IMR-90 (cell line): ENCODE measurements at regions not wholly inside any gene's neighbourhood (a gene's known extent, or its start where the extent isn't known, plus 50 kb on each side); places are given as distances from the start of the nearest gene placed in this dataset.

Experiments
- ATAC-seq: fragments of 200-7000 bp; cut with Tn5 transposase; 2 replicates; pipeline ENCODE4 v1.9.1; 2020; ENCODE audit warnings: low read depth, mild to moderate bottlenecking, moderate library complexity
- BruUV-seq: library from RNA; stranded (reverse); fragments of 400-500 nt; replicated peaks from 2 replicates; lab custom pipeline; 2021; lab: Mats Ljungman, UMichigan
- CTCF ChIA-PET: fragments of 300-600 bp; formaldehyde crosslinking; extraction: SDS; loops from one replicate; lab custom pipeline; 2021; ENCODE audit warnings: antibody characterized with exemption; lab: Yijun Ruan, JAX
- POLR2A ChIA-PET: fragments of 300-600 bp; sonication (Branson Sonifier 250); formaldehyde crosslinking; loops from one replicate; lab custom pipeline; 2022; ENCODE audit warnings: antibody characterized with exemption; ENCODE audit not compliant: unreplicated experiment; lab: Charles Lee
- DNase-seq: peaks from one replicate; pipeline ENCODE4 v3.0.0; 2013
- H2AFZ ChIP-seq: replicated peaks from 2 replicates; pipeline ENCODE3; 2013; ENCODE audit warnings: low read length, mild to moderate bottlenecking; ENCODE audit not compliant: poor library complexity
- H2AK5ac ChIP-seq: 2 replicates; pipeline ENCODE4 v1.6.1; 2013; ENCODE audit warnings: low read depth, low read length, inconsistent platforms
- H2AK9ac ChIP-seq: replicated peaks from 2 replicates; pipeline ENCODE3; 2013; ENCODE audit warnings: mild to moderate bottlenecking, low read depth, low read length, moderate library complexity; ENCODE audit not compliant: poor library complexity
- H2BK120ac ChIP-seq: 2 replicates; pipeline ENCODE4 v1.6.1; 2013; ENCODE audit warnings: low read depth, low read length, inconsistent platforms
- H2BK15ac ChIP-seq: 3 replicates; pipeline ENCODE4 v1.6.1; 2013; ENCODE audit warnings: low read depth, low read length, inconsistent platforms
- H2BK20ac ChIP-seq: 2 replicates; pipeline ENCODE4 v1.6.1; 2013; ENCODE audit warnings: low read depth, mild to moderate bottlenecking, inconsistent platforms, low read length, moderate library complexity
- H2BK5ac ChIP-seq: 2 replicates; pipeline ENCODE4 v1.6.1; 2013; ENCODE audit warnings: mild to moderate bottlenecking, low read depth, low read length, inconsistent platforms; ENCODE audit not compliant: poor library complexity, severe bottlenecking
- H3K14ac ChIP-seq: replicated peaks from 2 replicates; pipeline ENCODE4 v1.6.1; 2013; ENCODE audit warnings: low read depth, low read length, inconsistent platforms
- H3K18ac ChIP-seq: 2 replicates; pipeline ENCODE4 v1.6.1; 2013; ENCODE audit warnings: low read depth, low read length, control low read depth
- H3K23ac ChIP-seq: 2 replicates; pipeline ENCODE4 v1.6.1; 2013; ENCODE audit warnings: low read depth, low read length, inconsistent platforms
- H3K27ac ChIP-seq: 2 replicates; pipeline ENCODE4 v1.5.1; 2013; ENCODE audit warnings: mild to moderate bottlenecking, control low read depth, low read length; ENCODE audit not compliant: insufficient read depth
- H3K27me3 ChIP-seq: 2 replicates; pipeline ENCODE4 v1.6.1; 2013; ENCODE audit warnings: low read length; ENCODE audit not compliant: control insufficient read depth, insufficient read depth
- H3K36me3 ChIP-seq: 2 replicates; pipeline ENCODE4 v1.6.1; 2013; ENCODE audit warnings: low read length, mixed read lengths; ENCODE audit not compliant: control insufficient read depth, insufficient read depth
- H3K4ac ChIP-seq: 2 replicates; pipeline ENCODE4 v1.6.1; 2013; ENCODE audit warnings: low read depth, low read length, inconsistent platforms
- H3K4me1 ChIP-seq: 2 replicates; pipeline ENCODE4 v1.6.1; 2013; ENCODE audit warnings: low read length, mixed read lengths; ENCODE audit not compliant: control insufficient read depth, insufficient read depth
- H3K4me2 ChIP-seq: 2 replicates; pipeline ENCODE4 v1.6.1; 2013; ENCODE audit warnings: low read depth, mild to moderate bottlenecking, control low read depth, low read length, moderate library complexity
- H3K4me3 ChIP-seq: 2 replicates; pipeline ENCODE4 v1.5.1; 2013; ENCODE audit warnings: low read depth, mild to moderate bottlenecking, control low read depth, low read length, moderate library complexity; ENCODE audit not compliant: insufficient read depth
- H3K56ac ChIP-seq: 2 replicates; pipeline ENCODE4 v1.6.1; 2013; ENCODE audit warnings: low read length, inconsistent platforms; ENCODE audit not compliant: insufficient read depth; ENCODE audit errors: extremely low read depth
- H3K79me1 ChIP-seq, 2 experiments: 2 replicates each; pipeline ENCODE4 v1.6.1; 2013; ENCODE audit warnings: low read length in 2 of 2, inconsistent platforms in 1 of 2, low read depth in 1 of 2
- H3K9ac ChIP-seq: 2 replicates; pipeline ENCODE4 v1.6.1; 2013; ENCODE audit warnings: low read depth, low read length, control low read depth
- H3K9me1 ChIP-seq: 2 replicates; pipeline ENCODE4 v1.6.1; 2013; ENCODE audit warnings: low read length, inconsistent platforms; ENCODE audit not compliant: insufficient read depth
- H3K9me3 ChIP-seq: 2 replicates; pipeline ENCODE4 v1.6.1; 2013; ENCODE audit warnings: low read length; ENCODE audit not compliant: control insufficient read depth, insufficient read depth
- H4K20me1 ChIP-seq: 2 replicates; pipeline ENCODE4 v1.6.1; 2013; ENCODE audit warnings: low read length, inconsistent platforms; ENCODE audit not compliant: insufficient read depth
- H4K5ac ChIP-seq: 2 replicates; pipeline ENCODE4 v1.6.1; 2013; ENCODE audit warnings: mild to moderate bottlenecking, low read depth, low read length, control low read depth
- H4K8ac ChIP-seq, 2 experiments: 2 replicates each; pipeline ENCODE4 v1.6.1; 2013; ENCODE audit warnings: low read depth in 2 of 2, low read length in 2 of 2, control low read depth in 1 of 2, inconsistent platforms in 1 of 2
- H4K91ac ChIP-seq: 2 replicates; pipeline ENCODE4 v1.6.1; 2013; ENCODE audit warnings: low read depth, low read length, inconsistent platforms; ENCODE audit not compliant: insufficient read depth
- BHLHE40 ChIP-seq: fragments of 150-350 bp; IDR thresholded peaks from 2 replicates; pipeline ENCODE4 v1.6.1; 2016; ENCODE audit warnings: mild to moderate bottlenecking, low read depth, low read length
- CEBPB ChIP-seq: IDR thresholded peaks from 2 replicates; pipeline ENCODE4 v1.6.1; 2012; ENCODE audit warnings: low read depth, low read length, improper control_type of control experiment
- CHD1 ChIP-seq: IDR thresholded peaks from 2 replicates; pipeline ENCODE4 v1.6.1; 2012; ENCODE audit warnings: low read depth, low read length, improper control_type of control experiment
- ELK1 ChIP-seq: fragments of 150-350 bp; IDR thresholded peaks from 2 replicates; pipeline ENCODE4 v1.6.1; 2016; ENCODE audit warnings: low read depth, mild to moderate bottlenecking, low read length, moderate library complexity, borderline replicate concordance
- NFE2L2 ChIP-seq: fragments of 150-350 bp; IDR thresholded peaks from 2 replicates; pipeline ENCODE4 v1.6.1; 2016; ENCODE audit warnings: low read depth, mild to moderate bottlenecking, low read length
- RAD21 ChIP-seq: IDR thresholded peaks from 2 replicates; pipeline ENCODE4 v1.6.1; 2012; ENCODE audit warnings: low read length, improper control_type of control experiment
- RCOR1 ChIP-seq: IDR thresholded peaks from 2 replicates; pipeline ENCODE4 v1.6.1; 2012; ENCODE audit warnings: mild to moderate bottlenecking, low read length, improper control_type of control experiment; ENCODE audit not compliant: insufficient replicate concordance
- RFX5 ChIP-seq: IDR thresholded peaks from 2 replicates; pipeline ENCODE4 v1.8.0; 2012; ENCODE audit warnings: low read depth, mild to moderate bottlenecking, low read length, moderate library complexity
- USF2 ChIP-seq: fragments of 150-350 bp; IDR thresholded peaks from 2 replicates; pipeline ENCODE4 v1.6.1; 2017; ENCODE audit warnings: mild to moderate bottlenecking, antibody characterized with exemption, low read length, low read depth
- WGBS, 2 experiments: methylation state at CpG; one replicate each; pipeline versions ENCODE4 v1.1.5 to v1.1.7; 2013; ENCODE audit warnings: missing lambda C conversion rate in 2 of 2; ENCODE audit not compliant: insufficient read length in 1 of 2; ENCODE audit errors: extremely low coverage in 2 of 2; 5-methylcytosine and 5-hydroxymethylcytosine counted together
- dilution Hi-C: fragments of 300-500 bp; cut with HindIII; formaldehyde crosslinking; loops from one replicate; pipeline ENCODE4 v1.14.3; 2018; ENCODE audit warnings: low sequenced_read_pairs; ENCODE audit not compliant: unreplicated experiment
- in situ Hi-C: fragments of 300-500 bp; cut with MboI; formaldehyde crosslinking; loops from 3 replicates; pipeline ENCODE4 v1.14.3; 2019; ENCODE audit warnings: low sequenced_read_pairs, inconsistent platforms, mixed read lengths
- intact Hi-C: fragments of 100-400 bp; cut with micrococcal nuclease; formaldehyde crosslinking; loops from 2 replicates; pipeline ENCODE4 v1.10.0; 2022

- Histone ChIP-seq H3K9me1 (no peaks in the 10 kb centered on the region), H3K79me1 (no peaks in the 10 kb centered on the region), H3K18ac (no peak overlapping the region), H4K5ac (no peak overlapping the region), H3K27me3 (no peaks in the 10 kb centered on the region), H4K8ac (no peak overlapping the region), H3K27ac (no peak overlapping the region), H4K91ac (no peak overlapping the region), H3K14ac (no peak overlapping the region), H3K9me3 (no peaks in the 10 kb centered on the region; the same call in 1 of the 2 replicates), H4K20me1 (no peaks in the 10 kb centered on the region), H2AK5ac (no peak overlapping the region), H2BK5ac (no peak overlapping the region), H2BK20ac (no peak overlapping the region), H3K4me2 (no peak overlapping the region), H3K9ac (no peak overlapping the region), H3K36me3 (no peaks in the 10 kb centered on the region), H3K4me1 (no peaks in the 10 kb centered on the region), H3K23ac (no peak overlapping the region), H3K4me3 (no peak overlapping the region), H3K56ac (no peak overlapping the region), H2AFZ (no peak overlapping the region), H2AK9ac (no peak overlapping the region), H3K4ac (no peak overlapping the region), H2BK120ac (no peak overlapping the region), H2BK15ac (no peak overlapping the region)
- TF ChIP-seq RAD21: no peak
- TF ChIP-seq CHD1: no peak
- TF ChIP-seq NFE2L2: no peak
- TF ChIP-seq RFX5: no peak
- no peak for TF ChIP-seq ELK1
- no peak for TF ChIP-seq CEBPB
- TF ChIP-seq RCOR1: no peak
- no peak for TF ChIP-seq BHLHE40
- TF ChIP-seq USF2: no peak
- dilution Hi-C loops: no loop called here
- no CpG with 5 or more reads among the region's 3 CpGs for WGBS, 2 experiments
- no TSS peak for BruUV-seq
- DNase-seq: no peak
- in situ Hi-C loops: no loop called here
- intact Hi-C loops: no loop called here
- CTCF ChIA-PET: no interaction called here
- POLR2A ChIA-PET: no interaction called here
- no peak for ATAC-seq
These were observed 172.2 kb upstream of the PDE1C start for GRCh38 chr7:32242436-32242835.
